ENCODE measurements at regions not wholly inside any gene's neighbourhood (a gene's known extent, or its start where the extent isn't known, plus 50 kb on each side); places are given as distances from the start of the nearest gene placed in this dataset.

DNA sequence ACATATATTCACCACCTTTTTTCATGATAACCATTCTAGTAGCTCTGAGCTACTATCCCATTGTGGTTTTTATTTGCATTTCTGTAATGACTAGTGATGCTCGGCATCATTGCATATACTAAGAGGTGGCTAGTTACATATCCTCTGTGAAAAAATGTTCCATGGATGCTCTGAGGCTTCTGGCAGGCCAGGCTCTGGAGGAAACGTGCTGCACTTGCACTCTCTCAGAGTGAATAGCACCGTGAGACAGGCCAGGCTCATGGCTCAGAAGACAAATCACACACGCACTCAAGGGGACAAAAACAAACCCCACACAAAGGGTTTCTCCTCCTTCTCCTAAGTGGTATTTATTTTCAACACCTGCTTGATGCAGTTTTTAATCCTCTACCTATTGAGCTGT, 1085.3 kb upstream of the CNTNAP5 start:
- DNase-seq: no peak

GRCh38 chr2:122949523-122949922, 1075.6 kb upstream of the CNTNAP5 start:
- no peak for DNase-seq

DNA sequence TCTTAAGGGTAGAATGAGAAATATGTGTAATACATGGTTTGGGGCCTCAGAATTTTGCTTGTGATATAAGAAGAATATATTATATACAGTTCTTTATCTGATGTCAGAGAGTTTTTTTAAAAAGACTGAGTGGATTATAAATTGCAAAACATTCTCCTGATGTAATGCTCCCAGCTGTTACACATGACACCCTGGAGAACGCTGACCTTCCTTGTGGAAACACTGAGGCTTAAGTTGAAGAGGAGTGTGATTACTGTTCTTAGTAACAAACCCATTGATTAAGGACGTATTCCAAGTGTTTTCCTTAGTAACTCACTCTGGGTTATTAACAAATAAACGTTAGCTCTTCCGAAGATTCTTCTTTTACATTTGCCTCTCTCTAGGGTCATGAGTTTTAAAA, 1069.3 kb upstream of the CNTNAP5 start:
- no peak for DNase-seq

GRCh38 chr2:122960759-122961641, 1064.1 kb upstream of the CNTNAP5 start:
- DNase-seq: no peak

DNA sequence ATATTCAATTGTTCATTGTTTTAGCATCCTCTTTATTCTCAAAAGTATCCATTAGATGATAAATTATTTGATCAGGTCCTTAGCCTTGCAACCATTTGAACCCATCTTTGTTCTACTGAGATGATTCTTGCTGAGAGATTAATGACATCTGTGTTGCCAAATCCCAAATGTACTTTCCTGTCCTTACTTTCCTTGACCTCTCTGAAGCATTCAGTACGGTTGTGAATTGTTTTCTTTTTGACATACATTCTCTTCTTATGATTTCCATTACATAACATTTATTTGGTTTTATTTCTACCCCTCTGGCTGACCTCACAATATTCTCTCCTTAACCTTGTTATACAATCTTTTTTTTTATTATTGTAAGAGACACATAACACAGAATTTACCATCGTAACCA, 1058.6 kb upstream of the CNTNAP5 start:
- DNase-seq: no peak

- DNase-seq: no peak
Observed at GRCh38 chr2:122977580-122977979, 1047.5 kb upstream of the CNTNAP5 start.

GRCh38 chr2:122980671-122981070, 1044.4 kb upstream of the CNTNAP5 start:
- DNase-seq: peak; percentile 50

DNA sequence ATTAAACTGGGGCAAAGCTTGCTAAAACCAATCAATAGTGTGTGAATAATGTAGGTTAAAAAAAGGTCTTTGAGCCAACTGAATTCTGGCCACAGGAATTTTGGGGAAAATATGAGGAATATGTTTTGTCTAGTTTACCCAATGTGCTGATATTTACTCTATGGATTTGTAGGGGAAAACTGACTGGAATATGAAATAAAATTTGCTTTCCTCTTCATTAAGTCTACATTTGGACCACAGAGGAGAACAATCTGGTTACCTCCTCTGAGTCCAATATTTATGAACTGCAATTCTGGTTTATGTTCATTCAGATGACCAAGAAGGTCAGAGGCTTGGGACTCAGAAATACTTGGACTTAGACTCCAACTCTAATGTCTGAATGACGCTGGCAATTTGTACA, 1042.2 kb upstream of the CNTNAP5 start:
- DNase-seq: no peak

DNA sequence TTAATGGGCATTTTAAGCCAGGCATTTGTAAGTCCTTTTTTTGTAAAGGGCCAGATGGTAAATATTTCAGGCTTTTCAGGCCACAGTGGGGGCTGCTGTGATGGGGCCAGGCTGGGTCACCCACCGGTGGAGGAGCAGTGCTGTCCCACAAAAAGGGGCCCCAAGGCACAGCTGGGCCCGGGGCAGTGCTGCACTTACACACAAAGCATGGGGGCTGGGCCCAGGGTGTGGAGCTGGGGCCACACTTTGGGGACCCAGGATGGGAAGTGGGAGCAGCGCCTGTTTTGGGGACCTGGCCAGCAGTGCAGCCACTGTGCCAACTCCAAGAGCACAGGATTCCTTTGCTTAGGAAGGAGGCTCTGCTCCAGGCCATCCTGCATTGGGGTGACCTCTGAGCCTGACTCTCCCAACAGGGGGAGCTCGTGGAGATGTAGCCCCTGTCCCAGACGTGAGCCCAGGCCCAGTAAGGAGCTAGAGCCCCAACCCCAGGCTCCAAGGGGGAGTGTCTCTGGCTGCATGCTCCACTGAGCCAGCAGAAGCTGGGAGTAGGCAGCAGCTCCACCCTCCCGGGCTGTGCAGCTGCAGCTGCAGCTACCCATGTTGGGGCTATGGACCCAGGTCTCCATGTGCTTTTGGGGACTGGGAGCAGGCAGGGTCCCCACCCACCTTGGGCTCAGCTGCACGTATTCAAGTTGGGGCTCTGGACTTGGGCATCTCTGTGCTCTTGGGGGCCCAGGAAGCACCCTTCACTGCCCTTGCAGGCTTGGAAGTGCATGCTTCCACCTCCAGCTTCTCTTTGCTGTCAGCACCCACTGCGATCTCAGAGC, 1036.5 kb upstream of the CNTNAP5 start:
- DNase-seq: no peak

- no peak for DNase-seq
Observed at GRCh38 chr2:122993592-122993991, 1031.5 kb upstream of the CNTNAP5 start.

DNA sequence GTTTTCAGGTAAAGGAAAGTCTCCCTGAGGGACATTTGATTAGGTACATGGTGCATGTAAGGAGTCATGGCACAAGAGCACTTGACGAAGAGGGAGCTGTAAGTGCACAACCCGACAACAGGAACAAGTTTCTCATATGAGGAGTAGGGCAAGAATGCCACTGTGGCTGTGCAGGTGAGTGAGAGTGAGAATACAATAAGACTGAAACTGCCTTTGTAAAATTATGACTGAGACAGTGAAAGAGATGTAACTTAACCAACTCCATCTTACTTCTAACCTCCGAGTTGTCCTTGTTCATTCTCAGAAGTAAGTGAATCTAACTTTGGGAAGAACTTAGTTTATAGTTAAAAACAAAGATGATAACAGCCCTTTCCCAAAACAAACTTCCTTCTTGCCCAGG, 1025.8 kb upstream of the CNTNAP5 start:
- no peak for DNase-seq

- DNase-seq: no peak
Observed at GRCh38 chr2:122999821-123000220, 1025.3 kb upstream of the CNTNAP5 start.

GRCh38 chr2:123002660-123003248, 1022.3 kb upstream of the CNTNAP5 start:
- DNase-seq: no peak

GRCh38 chr2:123015186-123015585, 1009.9 kb upstream of the CNTNAP5 start:
- no peak for DNase-seq

DNA sequence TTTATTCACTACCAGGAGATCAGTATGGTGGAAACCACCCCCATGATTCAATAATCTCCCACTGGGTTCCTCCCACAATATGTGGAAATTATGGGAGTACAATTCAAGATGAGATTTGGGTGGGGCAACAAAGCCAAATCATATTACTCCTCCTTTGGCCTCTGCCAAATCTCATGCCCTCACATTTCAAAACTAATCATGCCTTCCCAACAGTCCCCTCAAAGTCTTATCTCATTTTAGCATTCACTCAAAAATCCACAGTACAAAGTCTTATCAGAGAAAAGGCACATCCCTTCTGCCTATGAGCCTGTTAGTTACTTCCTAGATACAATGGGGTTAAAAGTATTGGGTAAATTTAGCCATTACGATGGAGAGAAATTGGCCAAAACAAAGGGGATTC, 989.5 kb upstream of the CNTNAP5 start:
- DNase-seq: no peak

DNA sequence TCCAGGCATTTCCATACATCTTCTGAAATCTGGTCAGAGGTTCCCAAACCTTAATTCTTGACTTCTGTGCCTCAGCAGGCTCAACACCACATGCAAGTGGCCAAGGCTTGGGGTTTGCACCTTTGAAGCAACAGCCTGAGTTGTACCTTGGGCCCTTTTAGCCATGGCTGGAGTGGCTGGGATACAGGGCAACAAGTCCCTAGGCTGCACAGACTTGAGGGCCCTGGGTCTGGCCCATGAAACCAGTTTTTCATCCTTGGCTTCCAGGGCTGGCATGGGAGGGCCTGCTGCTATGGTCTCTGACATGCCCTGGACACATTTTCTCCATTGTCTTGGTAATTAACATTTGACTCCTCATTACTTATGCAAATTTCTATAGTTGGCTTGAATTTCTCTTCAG, 988.8 kb upstream of the CNTNAP5 start:
- DNase-seq: no peak

- no peak for DNase-seq
Observed at GRCh38 chr2:123040506-123040905, 984.6 kb upstream of the CNTNAP5 start.

GRCh38 chr2:123043458-123043857, 981.6 kb upstream of the CNTNAP5 start:
- no peak for DNase-seq

DNA sequence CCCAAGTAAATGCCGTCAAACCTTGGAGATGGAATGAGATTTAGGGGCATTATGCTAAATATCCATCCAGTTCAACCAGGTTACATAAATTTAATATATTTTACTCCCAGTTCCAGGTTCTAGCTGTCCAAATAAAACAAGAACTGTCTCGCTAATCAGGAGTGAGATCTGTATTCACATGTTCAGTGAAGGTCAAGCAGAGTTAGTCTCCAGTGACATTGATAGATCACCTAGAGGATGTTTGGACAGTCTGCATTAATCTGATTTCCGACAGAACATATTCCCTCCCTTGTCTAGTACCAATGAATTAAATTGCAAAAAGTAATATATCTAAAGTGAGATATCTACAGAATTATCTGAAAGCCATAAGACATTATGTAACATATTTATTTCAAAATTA, 979.4 kb upstream of the CNTNAP5 start:
- no peak for DNase-seq

DNA sequence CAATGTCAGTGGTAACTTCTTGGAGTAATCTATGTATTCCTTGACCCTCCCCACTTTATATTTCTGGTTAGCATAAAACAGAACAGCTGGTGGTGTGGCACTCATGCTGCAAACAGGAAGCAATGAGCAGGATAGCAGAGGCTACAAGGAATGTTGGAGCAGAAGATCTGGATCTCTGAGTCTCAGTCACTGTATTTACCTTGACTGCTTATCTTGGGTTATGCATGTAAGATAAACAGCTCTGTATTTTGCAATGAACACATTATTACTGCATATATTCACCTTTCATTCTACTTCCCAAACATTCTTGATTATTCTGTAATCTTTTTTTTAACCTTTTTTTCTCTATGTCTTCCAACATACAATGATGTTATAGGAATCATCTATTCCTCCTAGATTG, 977.9 kb upstream of the CNTNAP5 start:
- no peak for DNase-seq

GRCh38 chr2:123051136-123051535, 974.0 kb upstream of the CNTNAP5 start:
- DNase-seq: no peak

- DNase-seq: no peak
Observed at GRCh38 chr2:123061534-123061933, 963.6 kb upstream of the CNTNAP5 start.

GRCh38 chr2:123073371-123073770, 951.7 kb upstream of the CNTNAP5 start:
- DNase-seq: no peak

DNA sequence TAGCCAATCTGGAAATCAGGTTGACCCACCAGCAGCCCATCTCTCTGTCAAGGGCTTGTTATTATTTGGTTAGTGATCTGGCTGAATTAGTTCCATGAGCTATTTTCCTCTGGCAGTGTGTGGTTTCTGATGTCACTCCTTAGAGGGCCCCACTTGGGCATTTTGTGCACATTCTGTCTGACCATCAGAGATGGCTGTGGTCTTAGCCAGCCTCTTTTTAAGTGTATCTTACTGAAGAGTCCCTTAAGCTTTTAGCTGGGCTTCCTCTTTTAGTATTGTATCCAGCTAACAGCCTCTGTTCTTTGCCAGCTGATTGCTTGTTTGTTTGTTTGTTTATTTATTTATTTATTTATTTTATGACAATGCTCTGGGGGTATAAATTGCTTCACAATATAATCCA, 951.1 kb upstream of the CNTNAP5 start:
- no peak for DNase-seq

Measured in RPMI8226 (cell line).